Astrocyte of the spinal cord (primary cell): ENCODE measurements at regions not wholly inside any gene's neighbourhood (a gene's known extent, or its start where the extent isn't known, plus 50 kb on each side); places are given as distances from the start of the nearest gene placed in this dataset.

Source experiments
- DNase-seq: peaks from one replicate; pipeline ENCODE4 v3.0.0; 2011; ENCODE audit warnings: low read depth, low spot score
- H3K4me3 ChIP-seq: 2 replicates; pipeline ENCODE4 v1.5.1; 2011; ENCODE audit warnings: low read depth, mild to moderate bottlenecking, low read length, moderate library complexity
- CTCF ChIP-seq: IDR thresholded peaks from 2 replicates; pipeline ENCODE4 v1.5.1; 2012; ENCODE audit warnings: low read depth, mild to moderate bottlenecking, low read length, inconsistent platforms
- in situ Hi-C: cut with HindIII; loops from 2 replicates; pipeline ENCODE4 v1.10.0; 2017; ENCODE audit warnings: low sequenced_read_pairs

DNA sequence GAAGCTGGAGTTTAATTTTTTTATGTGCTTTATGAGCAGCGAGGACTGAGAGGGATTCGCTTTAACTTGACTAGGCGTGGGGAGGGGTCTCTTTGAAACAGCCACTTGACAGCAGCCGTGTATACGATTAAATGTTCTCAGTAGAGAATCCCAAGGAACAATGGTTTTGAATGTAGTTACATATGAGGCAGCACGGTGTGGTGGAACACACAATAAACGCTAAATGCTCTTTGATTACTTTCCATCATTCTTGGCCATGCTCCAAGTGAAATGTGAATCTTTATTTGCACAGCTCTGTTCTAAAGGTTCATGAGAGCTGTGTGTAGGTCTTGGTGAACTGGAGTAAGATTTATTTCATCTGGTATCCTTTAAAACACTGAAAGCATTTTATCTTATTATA is 251.4 kb upstream of the TGFBR2 start:
- in situ Hi-C loops = no loop called here

GRCh38 chr3:30355622-30356021 is 250.8 kb upstream of the TGFBR2 start:
- in situ Hi-C loops = no loop called here

More for the DNA sequence above, 251.4 kb upstream of the TGFBR2 start:
- DNase-seq = peak; percentile 50
- TF ChIP-seq CTCF = no peak
- no peak overlapping the region for H3K4me3 ChIP-seq

DNA sequence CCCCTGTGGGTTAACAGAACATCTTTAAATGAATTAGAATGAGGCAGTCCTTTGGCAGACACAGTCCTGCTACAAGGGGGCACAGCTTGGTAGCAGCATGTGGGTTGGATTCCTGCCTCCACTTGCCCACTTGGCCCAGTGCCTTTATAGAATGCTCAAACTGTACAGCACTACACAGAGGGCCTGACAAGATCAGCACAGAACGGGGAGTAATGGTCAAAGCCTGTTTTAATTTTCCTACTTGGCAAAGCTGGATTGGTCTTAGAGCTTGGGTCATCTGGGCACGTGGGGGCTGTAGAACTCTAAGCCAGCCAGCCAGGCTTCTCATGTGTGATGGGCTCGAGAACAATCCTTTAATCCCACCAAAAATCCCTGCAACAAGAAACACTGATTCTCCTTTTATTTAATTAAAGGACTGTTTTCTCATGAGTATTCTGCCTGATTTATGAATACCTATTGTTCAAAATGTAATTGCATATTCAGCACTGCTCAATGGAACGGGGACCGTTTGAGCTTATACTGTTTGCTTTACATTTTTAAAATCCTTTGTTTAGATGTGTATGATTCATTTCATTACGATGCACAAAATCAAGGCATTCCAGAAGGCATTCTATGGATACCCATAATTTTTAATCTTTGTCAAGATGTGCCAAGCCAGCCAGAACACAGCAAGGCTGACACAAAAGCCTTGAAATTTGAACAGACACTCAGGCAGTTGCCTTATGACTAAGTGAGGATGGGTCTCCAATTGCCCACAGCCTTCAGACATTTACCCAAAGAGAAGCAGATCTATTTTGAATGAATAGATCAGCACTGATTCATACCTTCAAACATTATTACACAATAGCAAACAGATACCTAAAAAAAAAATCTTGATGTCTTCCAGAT is 249.3 kb upstream of the TGFBR2 start:
- no peak overlapping the region for H3K4me3 ChIP-seq
- TF ChIP-seq CTCF = no peak
- in situ Hi-C loops = no loop called here
- peak; percentile 40 for DNase-seq

More at GRCh38 chr3:30355622-30356021, 250.8 kb upstream of the TGFBR2 start:
- TF ChIP-seq CTCF = no peak
- no peak overlapping the region for H3K4me3 ChIP-seq
- DNase-seq = peak; percentile 68

- no peak overlapping the region for H3K4me3 ChIP-seq
- in situ Hi-C loops = no loop called here
- TF ChIP-seq CTCF = no peak
- peak; percentile 38 for DNase-seq
Observed at GRCh38 chr3:30357897-30358296, 248.5 kb upstream of the TGFBR2 start.

DNA sequence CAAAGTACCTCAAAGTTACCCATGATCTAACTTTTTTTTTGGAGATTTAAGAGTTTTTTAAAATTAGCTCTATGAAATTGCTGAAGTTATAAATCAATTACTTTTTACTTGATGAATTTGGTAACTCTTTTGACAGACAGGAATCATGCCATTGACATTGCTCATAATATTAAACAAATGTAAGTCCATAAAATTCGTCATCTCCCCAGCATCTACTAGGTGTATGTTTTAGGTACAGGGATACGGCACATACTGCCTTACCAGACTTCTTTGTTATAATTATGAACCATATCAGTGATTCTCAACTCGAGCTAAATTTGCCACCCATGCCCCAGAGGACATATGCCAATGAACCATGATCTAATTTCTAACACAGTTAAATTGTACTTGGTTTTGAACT is 247.5 kb upstream of the TGFBR2 start:
- DNase-seq = no peak
- in situ Hi-C loops = no loop called here
- TF ChIP-seq CTCF = no peak
- H3K4me3 ChIP-seq = no peak overlapping the region

DNA sequence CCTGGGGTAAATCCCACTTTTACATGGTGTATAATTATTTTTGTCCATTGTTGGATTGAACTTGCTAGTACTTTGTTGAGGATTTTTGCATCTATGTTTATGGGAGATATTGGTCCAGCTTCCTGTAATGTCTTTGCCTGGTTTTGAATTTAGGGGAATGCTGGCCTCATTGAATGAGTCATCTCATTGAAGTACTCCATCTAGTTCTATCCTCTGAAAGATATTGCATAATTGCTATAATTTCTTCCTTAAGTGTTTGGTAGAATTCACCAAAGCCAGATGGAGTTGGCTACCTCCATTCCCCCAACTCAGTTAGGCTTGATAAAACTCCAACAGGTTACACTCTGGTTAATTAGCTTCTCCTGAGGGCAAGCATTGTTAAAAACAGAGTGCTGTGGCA is 237.4 kb upstream of the TGFBR2 start:
- TF ChIP-seq CTCF = no peak
- no peak overlapping the region for H3K4me3 ChIP-seq
- in situ Hi-C loops = no loop called here
- peak; percentile 59 for DNase-seq
